B cell (primary cell): ENCODE measurements at regions not wholly inside any gene's neighbourhood (a gene's known extent, or its start where the extent isn't known, plus 50 kb on each side); places are given as distances from the start of the nearest gene placed in this dataset.
"Not testable (repeated sequence)": the region's sequence is repeated elsewhere in the genome, so short reads cannot be mapped to it uniquely, and the experiment has no call there.

ENCODE experiments used
- ATAC-seq: fragments of 200-7000 bp; cut with Tn5 transposase; one replicate; pipeline ENCODE4 v1.10.0; 2021; ENCODE audit warnings: low read depth, mild to moderate bottlenecking, moderate number of reproducible peaks, moderate library complexity
- CTCF ChIA-PET: fragments of 350-600 bp; sonication (Branson Sonifier 250); formaldehyde crosslinking; loops from one replicate; lab custom pipeline; 2021; ENCODE audit warnings: antibody characterized with exemption, inconsistent platforms; lab: Charles Lee
- POLR2A ChIA-PET: fragments of 350-600 bp; sonication (Branson Sonifier 250); formaldehyde crosslinking; loops from one replicate; lab custom pipeline; 2021; ENCODE audit warnings: antibody characterized with exemption; lab: Charles Lee
- DNase-seq: peaks from one replicate; pipeline ENCODE4 v3.0.0; 2013
- H2AFZ ChIP-seq: 2 replicates; pipeline ENCODE4 v1.6.1; 2012; ENCODE audit warnings: mild to moderate bottlenecking, low read depth, low read length; ENCODE audit not compliant: insufficient read depth, poor library complexity, severe bottlenecking
- H3K27ac ChIP-seq, 2 donors: 1 replicate in 1 of 2; 2 replicates in 1 of 2; pipeline ENCODE4 v1.5.1; 2012 to 2013; ENCODE audit warnings: low read length in 2 of 2, mild to moderate bottlenecking in 2 of 2, moderate library complexity in 1 of 2
- H3K27me3 ChIP-seq, 4 experiments: fragments of 200-600 bp in 1 of 4; sonication (generic) in 1 of 4; replicated peaks in 1 of 4; 1 replicate in 2 of 4; 2 replicates in 2 of 4; pipeline versions ENCODE4 v1.6.1 to v1.7.0; 2013 to 2016; ENCODE audit warnings: low read length in 3 of 4, mild to moderate bottlenecking in 2 of 4, mixed read lengths in 1 of 4, moderate library complexity in 1 of 4; ENCODE audit not compliant: insufficient read depth in 4 of 4, control insufficient read depth in 3 of 4; ENCODE audit errors: control extremely low read depth in 1 of 4
- H3K36me3 ChIP-seq, 2 experiments: replicated peaks in 1 of 2; 1 replicate in 1 of 2; 2 replicates in 1 of 2; pipeline versions ENCODE4 v1.6.1 to v1.7.1; 2013; ENCODE audit warnings: low read length in 1 of 2; ENCODE audit not compliant: insufficient read depth in 2 of 2, control insufficient read depth in 1 of 2; ENCODE audit errors: control extremely low read depth in 1 of 2, extremely low read depth in 1 of 2
- H3K4me1 ChIP-seq, 2 donors: fragments of 200-600 bp in 1 of 2; sonication (generic) in 1 of 2; 1 replicate in 1 of 2; 2 replicates in 1 of 2; pipeline versions ENCODE4 v1.5.1 to v1.6.1; 2013 to 2017; ENCODE audit warnings: low read length in 2 of 2; ENCODE audit not compliant: control insufficient read depth in 2 of 2, insufficient read depth in 2 of 2
- H3K4me2 ChIP-seq: replicated peaks from 2 replicates; pipeline ENCODE3; 2012; ENCODE audit warnings: mild to moderate bottlenecking, low read depth, low read length; ENCODE audit not compliant: poor library complexity, severe bottlenecking
- H3K4me3 ChIP-seq, 5 experiments: fragments of 200-600 bp in 1 of 5; sonication (generic) in 1 of 5; 1 replicate in 3 of 5; 2 replicates in 2 of 5; pipeline versions ENCODE4 v1.5.1 to v1.7.0; 2011 to 2016; ENCODE audit warnings: low read length in 4 of 5, mild to moderate bottlenecking in 4 of 5, low read depth in 2 of 5, control low read depth in 1 of 5, moderate library complexity in 1 of 5; ENCODE audit not compliant: insufficient read depth in 1 of 5; ENCODE audit errors: control extremely low read depth in 1 of 5, extremely low read depth in 1 of 5
- H3K79me2 ChIP-seq: fragments of 200-600 bp; sonication (generic); one replicate; pipeline ENCODE4 v1.6.0; 2016; ENCODE audit warnings: low read length; ENCODE audit not compliant: control insufficient read depth, insufficient read depth
- H3K9ac ChIP-seq: fragments of 200-600 bp; sonication (generic); 2 replicates; pipeline ENCODE4 v1.6.1; 2017; ENCODE audit warnings: mild to moderate bottlenecking, low read length, moderate library complexity
- H3K9me3 ChIP-seq, 3 donors: one replicate each; pipeline versions ENCODE4 v1.6.1 to v1.7.1; 2013; ENCODE audit warnings: low read length in 2 of 3; ENCODE audit not compliant: control insufficient read depth in 2 of 3, insufficient read depth in 1 of 3; ENCODE audit errors: control extremely low read depth in 1 of 3
- H4K20me1 ChIP-seq: 2 replicates; pipeline ENCODE4 v1.6.0; 2012; ENCODE audit warnings: mild to moderate bottlenecking, low read length; ENCODE audit not compliant: insufficient read depth, control insufficient read depth, poor library complexity, severe bottlenecking
- H3K27ac Mint-ChIP-seq: one replicate; pipeline ENCODE4 v1.8.0; 2021; ENCODE audit warnings: mixed read lengths
- H3K27me3 Mint-ChIP-seq: one replicate; pipeline ENCODE4 v1.8.0; 2021; ENCODE audit warnings: mixed read lengths
- H3K4me1 Mint-ChIP-seq: one replicate; pipeline ENCODE4 v1.8.0; 2021; ENCODE audit warnings: mixed read lengths
- H3K4me3 Mint-ChIP-seq: one replicate; pipeline ENCODE4 v1.8.0; 2021; ENCODE audit warnings: mixed read lengths
- H3K9me3 Mint-ChIP-seq: one replicate; pipeline ENCODE4 v1.8.0; 2022; ENCODE audit warnings: mixed read lengths; ENCODE audit not compliant: insufficient read depth
- EZH2 ChIP-seq: IDR thresholded peaks from 2 replicates; pipeline ENCODE4 v1.6.1; 2012; ENCODE audit warnings: borderline replicate concordance, low read depth, mild to moderate bottlenecking, moderate library complexity, low read length; ENCODE audit not compliant: insufficient read depth, poor library complexity, severe bottlenecking
- WGBS: methylation state at CpG from one replicate; pipeline ENCODE4 v1.1.5; 2013; ENCODE audit warnings: missing lambda C conversion rate; ENCODE audit not compliant: insufficient coverage; 5-methylcytosine and 5-hydroxymethylcytosine counted together
- intact Hi-C: fragments of 100-400 bp; cut with micrococcal nuclease; formaldehyde crosslinking; loops from one replicate; pipeline ENCODE4 v1.10.0; 2022
- TF ChIP-seq, protein P1 (sequence below): fragments of 200-600 bp; IDR thresholded peaks from one replicate; pipeline ENCODE4 v1.8.0; 2022; ENCODE audit warnings: antibody characterized with exemption, mild to moderate bottlenecking

DNA sequence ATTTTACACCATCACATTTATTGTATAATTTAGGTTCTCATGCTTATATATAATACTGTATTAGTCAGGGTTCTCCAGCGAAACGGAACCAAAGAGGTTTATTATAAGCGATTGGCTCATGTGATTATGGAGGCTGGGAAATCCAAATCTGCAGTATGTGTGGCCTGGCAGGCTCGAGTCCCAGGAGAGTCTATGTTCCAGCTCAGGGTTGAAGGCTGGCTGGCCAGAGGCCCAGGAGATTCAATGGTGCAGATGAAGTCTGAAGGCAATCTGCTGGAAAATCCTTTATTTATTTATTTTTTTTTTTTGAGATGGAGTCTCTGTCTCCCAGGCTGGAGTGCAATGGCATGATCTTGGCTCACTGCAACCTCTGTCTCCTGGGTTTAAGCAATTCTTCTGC is 63.0 kb upstream of the WDFY3 start:
- ATAC-seq (no peak), DNase-seq (no peak)
- Histone ChIP-seq H3K9ac (no peak overlapping the region), H3K4me3 (no peak overlapping the region), H3K27me3 (no peaks in the 10 kb centered on the region), H3K9me3 (peaks cover 0 to 6% (median 0%) of the 10 kb centered on the region in 3 donors), H2AFZ (no peak overlapping the region), H3K27ac (no peak overlapping the region), H4K20me1 (no peaks in the 10 kb centered on the region), H3K4me1 (no peaks in the 10 kb centered on the region), H3K79me2 (no peaks in the 10 kb centered on the region), H3K4me2 (no peak overlapping the region), H3K36me3 (no peaks in the 10 kb centered on the region)
- TF ChIP-seq, protein P1, sequence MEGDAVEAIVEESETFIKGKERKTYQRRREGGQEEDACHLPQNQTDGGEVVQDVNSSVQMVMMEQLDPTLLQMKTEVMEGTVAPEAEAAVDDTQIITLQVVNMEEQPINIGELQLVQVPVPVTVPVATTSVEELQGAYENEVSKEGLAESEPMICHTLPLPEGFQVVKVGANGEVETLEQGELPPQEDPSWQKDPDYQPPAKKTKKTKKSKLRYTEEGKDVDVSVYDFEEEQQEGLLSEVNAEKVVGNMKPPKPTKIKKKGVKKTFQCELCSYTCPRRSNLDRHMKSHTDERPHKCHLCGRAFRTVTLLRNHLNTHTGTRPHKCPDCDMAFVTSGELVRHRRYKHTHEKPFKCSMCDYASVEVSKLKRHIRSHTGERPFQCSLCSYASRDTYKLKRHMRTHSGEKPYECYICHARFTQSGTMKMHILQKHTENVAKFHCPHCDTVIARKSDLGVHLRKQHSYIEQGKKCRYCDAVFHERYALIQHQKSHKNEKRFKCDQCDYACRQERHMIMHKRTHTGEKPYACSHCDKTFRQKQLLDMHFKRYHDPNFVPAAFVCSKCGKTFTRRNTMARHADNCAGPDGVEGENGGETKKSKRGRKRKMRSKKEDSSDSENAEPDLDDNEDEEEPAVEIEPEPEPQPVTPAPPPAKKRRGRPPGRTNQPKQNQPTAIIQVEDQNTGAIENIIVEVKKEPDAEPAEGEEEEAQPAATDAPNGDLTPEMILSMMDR, result no peak
- no peak for TF ChIP-seq EZH2
- Mint-ChIP-seq H3K27me3 (peaks cover 4% of the 10 kb centered on the region), H3K4me1 (no peaks in the 10 kb centered on the region), H3K27ac (no peak overlapping the region), H3K9me3 (peaks cover 3% of the 10 kb centered on the region), H3K4me3 (no peak overlapping the region)
- WGBS, result 86% methylated on average over 3 of the region's 4 CpGs
- intact Hi-C loops, result no loop called here
- POLR2A ChIA-PET, result no interaction called here
- CTCF ChIA-PET, result no interaction called here

DNA sequence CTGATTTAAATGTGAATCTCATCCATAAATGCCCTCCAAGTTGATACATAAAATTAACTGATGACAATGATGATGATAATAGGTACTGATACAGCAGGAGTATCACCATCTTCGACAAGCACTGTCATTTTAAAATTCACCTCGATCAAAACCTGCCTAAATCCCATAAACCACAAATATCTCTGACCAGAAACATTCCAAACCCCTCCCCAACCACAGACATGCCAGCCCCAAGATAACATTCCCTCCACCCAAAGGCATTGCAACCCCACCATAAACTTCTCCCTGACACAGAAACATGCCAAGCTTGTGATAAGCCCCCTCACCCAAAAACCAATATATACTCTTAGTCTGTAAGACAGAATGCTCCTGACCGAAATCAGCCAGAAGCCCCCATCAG is 63.7 kb upstream of the WDFY3 start:
- no peaks in the 10 kb centered on the region for H3K4me1 ChIP-seq
- no peaks in the 10 kb centered on the region for H3K36me3 ChIP-seq
- TF ChIP-seq, protein P1, result no peak
- TF ChIP-seq EZH2, result no peak
- H3K4me3 ChIP-seq, result no peak overlapping the region
- no peaks in the 10 kb centered on the region for H3K79me2 ChIP-seq
- 93% methylated on average over 3 of the region's 3 CpGs for WGBS
- ChIA-PET POLR2A (no interaction called here), CTCF (no interaction called here)
- H3K4me1 Mint-ChIP-seq, result no peaks in the 10 kb centered on the region
- no peak overlapping the region for H3K27ac Mint-ChIP-seq
- H3K27ac ChIP-seq, result no peak overlapping the region
- intact Hi-C loops, result no loop called here
- H3K4me2 ChIP-seq, result no peak overlapping the region
- H3K27me3 Mint-ChIP-seq, result peaks cover 4% of the 10 kb centered on the region
- ATAC-seq (no peak), DNase-seq (no peak)
- peaks cover 3% of the 10 kb centered on the region for H3K9me3 Mint-ChIP-seq
- H3K4me3 Mint-ChIP-seq, result no peak overlapping the region
- H3K9me3 ChIP-seq, result peaks cover 0 to 8% (median 2%) of the 10 kb centered on the region in 3 donors
- no peaks in the 10 kb centered on the region for H3K27me3 ChIP-seq
- no peak overlapping the region for H3K9ac ChIP-seq
- no peaks in the 10 kb centered on the region for H4K20me1 ChIP-seq
- no peak overlapping the region for H2AFZ ChIP-seq

DNA sequence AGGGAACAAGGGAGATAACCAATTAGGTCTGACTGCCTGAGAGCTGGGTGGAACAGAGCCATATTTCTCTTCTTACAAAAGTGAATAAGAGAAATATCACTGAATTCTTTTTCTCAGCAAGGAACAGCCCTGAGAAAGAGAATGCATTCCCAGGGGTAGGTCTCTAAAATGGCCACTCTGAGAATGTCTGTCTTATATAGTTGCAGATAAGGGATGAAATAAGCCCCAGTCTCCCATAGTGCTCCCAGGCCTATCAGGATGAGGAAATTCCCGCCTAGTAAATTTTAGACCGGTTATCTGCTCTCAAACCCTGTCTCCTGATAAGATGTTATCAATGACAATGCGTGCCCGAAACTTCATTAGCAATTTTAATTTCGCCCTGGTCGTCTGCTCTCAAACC is 67.3 kb upstream of the WDFY3 start:
- H4K20me1 ChIP-seq, POLR2A ChIA-PET, H3K9me3 ChIP-seq, H3K4me3 ChIP-seq, H3K4me1 ChIP-seq, H3K4me1 Mint-ChIP-seq, H3K9me3 Mint-ChIP-seq, H3K9ac ChIP-seq, intact Hi-C loops, ATAC-seq, H3K27me3 Mint-ChIP-seq, H3K4me3 Mint-ChIP-seq, H3K4me2 ChIP-seq, H3K36me3 ChIP-seq, H3K27ac Mint-ChIP-seq, DNase-seq, H3K27me3 ChIP-seq, H3K79me2 ChIP-seq, H2AFZ ChIP-seq, H3K27ac ChIP-seq, CTCF ChIA-PET: not testable (repeated sequence)
- WGBS, result 91% methylated on average over 6 of the region's 6 CpGs
